ENCODE measurements at regions not wholly inside any gene's neighbourhood (a gene's known extent, or its start where the extent isn't known, plus 50 kb on each side); places are given as distances from the start of the nearest gene placed in this dataset.
A peak's percentile ranks its signal among the peaks of the same experiment; 100 is the strongest.

DNA sequence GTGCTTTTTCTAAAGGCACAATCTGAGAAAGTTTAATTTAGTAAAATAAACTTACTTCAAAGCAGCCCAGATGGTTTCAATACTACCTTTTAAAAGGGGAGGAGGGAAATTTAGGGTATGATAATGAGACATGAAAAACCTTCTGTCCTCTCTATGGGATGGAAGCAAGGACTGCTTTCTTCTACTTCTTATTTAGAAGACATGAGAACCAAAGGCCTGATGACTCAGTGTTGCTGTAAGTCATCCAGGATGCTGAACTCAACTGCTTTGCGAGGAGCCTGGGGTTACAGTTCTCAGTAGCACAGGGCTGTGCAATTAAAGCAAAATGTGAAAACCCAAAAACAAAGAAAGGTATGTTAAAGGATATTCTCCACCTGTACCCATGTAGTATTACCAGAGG lies 140.8 kb upstream of the EDNRA start:
- TF ChIP-seq, protein P1, sequence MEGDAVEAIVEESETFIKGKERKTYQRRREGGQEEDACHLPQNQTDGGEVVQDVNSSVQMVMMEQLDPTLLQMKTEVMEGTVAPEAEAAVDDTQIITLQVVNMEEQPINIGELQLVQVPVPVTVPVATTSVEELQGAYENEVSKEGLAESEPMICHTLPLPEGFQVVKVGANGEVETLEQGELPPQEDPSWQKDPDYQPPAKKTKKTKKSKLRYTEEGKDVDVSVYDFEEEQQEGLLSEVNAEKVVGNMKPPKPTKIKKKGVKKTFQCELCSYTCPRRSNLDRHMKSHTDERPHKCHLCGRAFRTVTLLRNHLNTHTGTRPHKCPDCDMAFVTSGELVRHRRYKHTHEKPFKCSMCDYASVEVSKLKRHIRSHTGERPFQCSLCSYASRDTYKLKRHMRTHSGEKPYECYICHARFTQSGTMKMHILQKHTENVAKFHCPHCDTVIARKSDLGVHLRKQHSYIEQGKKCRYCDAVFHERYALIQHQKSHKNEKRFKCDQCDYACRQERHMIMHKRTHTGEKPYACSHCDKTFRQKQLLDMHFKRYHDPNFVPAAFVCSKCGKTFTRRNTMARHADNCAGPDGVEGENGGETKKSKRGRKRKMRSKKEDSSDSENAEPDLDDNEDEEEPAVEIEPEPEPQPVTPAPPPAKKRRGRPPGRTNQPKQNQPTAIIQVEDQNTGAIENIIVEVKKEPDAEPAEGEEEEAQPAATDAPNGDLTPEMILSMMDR (IDR thresholded peaks at IDR 0.05; ENCODE audit: insufficient read depth, low read depth, low read length) = no peak
- no peak overlapping the region for H3K4me3 ChIP-seq (ENCODE audit: low read depth, low read length)
- peak; percentile 64 for DNase-seq (ENCODE audit: low read depth)

- no peak for DNase-seq (ENCODE audit: low read depth)
- H3K4me3 ChIP-seq (ENCODE audit: low read depth, low read length) = no peak overlapping the region
- TF ChIP-seq, protein P1 (IDR thresholded peaks at IDR 0.05; ENCODE audit: insufficient read depth, low read depth, low read length) = no peak
These were observed 140.2 kb upstream of the EDNRA start for GRCh38 chr4:147340591-147341120.

GRCh38 chr4:147343692-147344091 lies 137.2 kb upstream of the EDNRA start:
- DNase-seq (ENCODE audit: low read depth) = no peak
- TF ChIP-seq, protein P1 (IDR thresholded peaks at IDR 0.05; ENCODE audit: insufficient read depth, low read depth, low read length) = no peak
- no peak overlapping the region for H3K4me3 ChIP-seq (ENCODE audit: low read depth, low read length)

GRCh38 chr4:147345662-147346061 lies 135.2 kb upstream of the EDNRA start:
- TF ChIP-seq, protein P1 (IDR thresholded peaks at IDR 0.05; ENCODE audit: insufficient read depth, low read depth, low read length) = no peak
- H3K4me3 ChIP-seq (ENCODE audit: low read depth, low read length) = no peak overlapping the region
- DNase-seq (ENCODE audit: low read depth) = no peak

DNA sequence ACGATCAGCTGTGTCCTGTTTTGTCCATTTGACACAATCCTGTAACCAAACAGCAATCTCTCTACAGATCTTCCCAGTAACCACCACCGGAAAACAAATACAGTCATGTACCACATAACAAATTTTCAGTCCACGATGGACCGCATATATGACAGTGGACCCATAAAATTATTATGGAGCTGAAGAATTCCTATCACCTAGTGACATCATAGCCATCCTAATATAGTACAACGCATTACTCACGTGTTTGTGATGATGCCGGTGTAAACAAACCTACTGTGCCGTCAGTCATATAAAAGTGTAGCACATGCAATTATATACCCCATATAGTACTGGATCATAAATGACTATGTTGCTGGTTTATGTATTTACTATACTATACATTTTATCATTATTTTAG lies 133.7 kb upstream of the EDNRA start:
- TF ChIP-seq, protein P1 (IDR thresholded peaks at IDR 0.05; ENCODE audit: insufficient read depth, low read depth, low read length) = no peak
- no peak overlapping the region for H3K4me3 ChIP-seq (ENCODE audit: low read depth, low read length)
- no peak for DNase-seq (ENCODE audit: low read depth)

- TF ChIP-seq, protein P1 (IDR thresholded peaks at IDR 0.05; ENCODE audit: insufficient read depth, low read depth, low read length) = no peak
- DNase-seq (ENCODE audit: low read depth) = no peak
- H3K4me3 ChIP-seq (ENCODE audit: low read depth, low read length) = no peak overlapping the region
These were observed 131.7 kb upstream of the EDNRA start for GRCh38 chr4:147349193-147349592.
